GM23338 (cell line): ENCODE measurements at regions not wholly inside any gene's neighbourhood (a gene's known extent, or its start where the extent isn't known, plus 50 kb on each side); places are given as distances from the start of the nearest gene placed in this dataset.

ENCODE experiments used
- ATAC-seq: fragments of 200-7000 bp; cut with Tn5 transposase; 3 replicates; pipeline ENCODE4 v1.9.1; 2020
- DNase-seq: peaks from one replicate; pipeline ENCODE4 v3.0.0-alpha.2; 2015; ENCODE audit warnings: low spot score
- H2AFZ ChIP-seq: fragments of 200-600 bp; sonication (generic); 2 replicates; pipeline ENCODE4 v1.8.0; 2016; ENCODE audit warnings: antibody characterized with exemption, mild to moderate bottlenecking, moderate library complexity
- H3F3A ChIP-seq: fragments of 200-600 bp; sonication (generic); replicated peaks from 2 replicates; pipeline ENCODE4 v1.8.0; 2017; ENCODE audit warnings: antibody characterized with exemption, mixed run types, low read depth
- H3K27ac ChIP-seq: fragments of 200-600 bp; sonication (generic); 2 replicates; pipeline ENCODE4 v1.6.1; 2016; ENCODE audit warnings: low read depth
- H3K27me3 ChIP-seq: fragments of 200-600 bp; sonication (generic); 2 replicates; pipeline ENCODE4 v1.8.0; 2016; ENCODE audit warnings: mild to moderate bottlenecking, mixed run types, moderate library complexity; ENCODE audit not compliant: insufficient read depth
- H3K36me3 ChIP-seq: fragments of 200-600 bp; sonication (generic); 2 replicates; pipeline ENCODE4 v1.8.0; 2016; ENCODE audit warnings: mild to moderate bottlenecking; ENCODE audit not compliant: insufficient read depth
- H3K4me1 ChIP-seq: fragments of 200-600 bp; sonication (generic); 2 replicates; pipeline ENCODE4 v1.8.0; 2016; ENCODE audit warnings: mild to moderate bottlenecking, moderate library complexity; ENCODE audit not compliant: insufficient read depth
- H3K4me2 ChIP-seq: fragments of 200-600 bp; sonication (generic); 2 replicates; pipeline ENCODE4 v1.7.1; 2017; ENCODE audit warnings: mixed run types
- H3K4me3 ChIP-seq: fragments of 200-600 bp; sonication (generic); 2 replicates; pipeline ENCODE4 v1.6.1; 2016; ENCODE audit warnings: mixed run types
- H3K79me2 ChIP-seq: fragments of 200-600 bp; sonication (generic); replicated peaks from 2 replicates; pipeline ENCODE4 v1.8.0; 2017; ENCODE audit warnings: mild to moderate bottlenecking; ENCODE audit not compliant: insufficient read depth
- H3K9me2 ChIP-seq: fragments of 200-600 bp; sonication (generic); 2 replicates; pipeline ENCODE4 v1.8.0; 2017; ENCODE audit not compliant: insufficient read depth
- H4K20me1 ChIP-seq: fragments of 200-600 bp; sonication (generic); replicated peaks from 2 replicates; pipeline ENCODE4 v1.8.0; 2017; ENCODE audit warnings: mild to moderate bottlenecking; ENCODE audit not compliant: insufficient read depth
- H3K27ac Mint-ChIP-seq: 2 replicates; pipeline ENCODE4 v1.8.0; 2020; ENCODE audit warnings: inconsistent platforms, mild to moderate bottlenecking, moderate library complexity, mixed read lengths
- H3K27me3 Mint-ChIP-seq: 3 replicates; pipeline ENCODE4 v1.8.0; 2022; ENCODE audit warnings: low read depth, mild to moderate bottlenecking, moderate library complexity, mixed read lengths, inconsistent platforms; ENCODE audit not compliant: insufficient read depth, poor library complexity
- H3K36me3 Mint-ChIP-seq: 3 replicates; pipeline ENCODE4 v1.8.0; 2021; ENCODE audit warnings: low read depth, mild to moderate bottlenecking, inconsistent platforms, moderate library complexity, mixed read lengths
- H3K4me1 Mint-ChIP-seq: 3 replicates; pipeline ENCODE4 v1.8.0; 2020; ENCODE audit warnings: mild to moderate bottlenecking, inconsistent platforms, mixed read lengths
- H3K4me3 Mint-ChIP-seq: 3 replicates; pipeline ENCODE4 v1.8.0; 2021; ENCODE audit warnings: moderate library complexity, mild to moderate bottlenecking, inconsistent platforms, mixed read lengths
- H3K9me3 Mint-ChIP-seq: 3 replicates; pipeline ENCODE4 v1.8.0; 2020; ENCODE audit warnings: moderate library complexity, mild to moderate bottlenecking, inconsistent platforms, mixed read lengths
- ETS1 ChIP-seq: IDR thresholded peaks from 2 replicates; pipeline ENCODE4 v1.6.1; 2016; ENCODE audit warnings: antibody characterized with exemption
- EZH2 ChIP-seq: fragments of 200-600 bp; sonication (generic); IDR thresholded peaks from one replicate; pipeline ENCODE4 v1.8.0; 2017; ENCODE audit warnings: antibody characterized with exemption, mild to moderate bottlenecking, low read depth; ENCODE audit not compliant: unreplicated experiment
- EZH2phosphoT487 ChIP-seq: fragments of 200-600 bp; sonication (generic); IDR thresholded peaks from one replicate; pipeline ENCODE4 v1.8.1; 2018; ENCODE audit warnings: antibody characterized with exemption; ENCODE audit not compliant: unreplicated experiment
- NANOG ChIP-seq: IDR thresholded peaks from 2 replicates; pipeline ENCODE4 v1.6.1; 2016; ENCODE audit warnings: antibody characterized with exemption, borderline replicate concordance
- POLR2AphosphoS5 ChIP-seq: IDR thresholded peaks from 2 replicates; pipeline ENCODE4 v1.6.1; 2016; ENCODE audit warnings: antibody characterized with exemption, low read depth
- STAT1 ChIP-seq: IDR thresholded peaks from one replicate; pipeline ENCODE4 v1.6.1; 2016; ENCODE audit warnings: antibody characterized with exemption; ENCODE audit not compliant: unreplicated experiment
- ZNF331 ChIP-seq: fragments of 250-450 bp; sonication (Bioruptor Pico); IDR thresholded peaks from 2 replicates; pipeline ENCODE4 v1.5.0; 2020; ENCODE audit warnings: low read depth, mild to moderate bottlenecking, moderate library complexity
- ZNF462 ChIP-seq: fragments of 250-450 bp; sonication (Bioruptor Pico); IDR thresholded peaks from 2 replicates; pipeline ENCODE4 v1.5.0; 2020; ENCODE audit warnings: mild to moderate bottlenecking, moderate library complexity

GRCh38 chr16:80189476-80190175 is 351.2 kb upstream of the DYNLRB2 start (continued):
- TF ChIP-seq ZNF462 (CRISPR knock-in tag) (no peak), NANOG (no peak), ZNF331 (no peak), EZH2phosphoT487 (no peak)

GRCh38 chr16:80176114-80176513 is 364.7 kb upstream of the DYNLRB2 start:
- Mint-ChIP-seq H3K9me3 (no peaks in the 10 kb centered on the region), H3K4me3 (no peak overlapping the region)
- TF ChIP-seq POLR2AphosphoS5 (no peak), ZNF331 (no peak), NANOG (no peak), ZNF462 (CRISPR knock-in tag) (no peak), EZH2 (no peak), ETS1 (no peak), STAT1 (no peak), EZH2phosphoT487 (no peak)

More at GRCh38 chr16:80176114-80176513, 364.7 kb upstream of the DYNLRB2 start:
- H3K27ac ChIP-seq: no peak overlapping the region
- Mint-ChIP-seq H3K27ac (no peak overlapping the region), H3K27me3 (no peaks in the 10 kb centered on the region), H3K36me3 (no peaks in the 10 kb centered on the region), H3K4me1 (no peaks in the 10 kb centered on the region)
- no peaks in the 10 kb centered on the region for H3K36me3 ChIP-seq
- DNase-seq (no peak), ATAC-seq (no peak)
- H3K9me2 ChIP-seq: no peaks in the 10 kb centered on the region; the same call in 1 of the 2 replicates
- no peaks in the 10 kb centered on the region for H3F3A ChIP-seq
- no peak overlapping the region for H2AFZ ChIP-seq
- H3K27me3 ChIP-seq: no peaks in the 10 kb centered on the region
- H3K79me2 ChIP-seq: no peaks in the 10 kb centered on the region
- no peaks in the 10 kb centered on the region for H4K20me1 ChIP-seq
- no peak overlapping the region for H3K4me3 ChIP-seq
- H3K4me2 ChIP-seq: no peak overlapping the region
- H3K4me1 ChIP-seq: no peaks in the 10 kb centered on the region
